ENCODE measurements at regions not wholly inside any gene's neighbourhood (a gene's known extent, or its start where the extent isn't known, plus 50 kb on each side); places are given as distances from the start of the nearest gene placed in this dataset.

DNA sequence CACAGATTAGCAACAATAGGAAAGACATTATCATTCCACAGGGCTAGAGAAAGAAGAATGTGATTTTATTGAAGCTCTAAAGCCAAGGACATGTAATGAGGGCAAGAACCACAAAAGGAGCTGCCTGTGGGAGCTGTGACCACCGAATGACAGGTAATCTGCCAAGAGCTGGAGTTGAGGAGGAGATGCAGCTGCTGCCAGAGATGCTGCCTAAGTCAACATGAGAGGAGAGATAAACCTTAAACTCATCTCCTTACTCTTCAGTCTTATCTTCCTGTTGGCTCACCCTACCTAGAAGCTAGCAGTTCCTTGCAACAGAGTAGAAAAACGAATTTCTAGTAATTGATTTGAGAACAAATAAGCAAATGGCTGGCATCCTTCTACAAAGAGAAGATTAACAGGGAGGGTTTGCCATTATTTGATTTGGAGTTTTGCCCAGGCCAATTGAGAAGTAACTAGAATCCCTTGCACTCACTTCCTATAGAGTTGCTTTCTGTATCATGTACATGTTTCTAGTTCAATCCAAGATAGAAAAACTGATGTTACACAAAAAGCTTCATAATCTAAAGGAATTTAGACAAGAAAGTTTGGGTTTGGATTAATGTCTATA lies 539.2 kb downstream of the TLE1 start:
- Histone ChIP-seq H3K36me3 (ENCODE audit: low read depth) (no peaks in the 10 kb centered on the region), H3K9me3 (peaks cover 5% of the 10 kb centered on the region), H3K4me1 (ENCODE audit: low read depth) (no peaks in the 10 kb centered on the region), H3K4me3 (no peak overlapping the region)
- no peak for ATAC-seq
- peak in 1 of 3 donors; percentile 5 for DNase-seq
- intact Hi-C loops (cut with DNase I, micrococcal nuclease), result no loop called here
- TF ChIP-seq, protein P1, sequence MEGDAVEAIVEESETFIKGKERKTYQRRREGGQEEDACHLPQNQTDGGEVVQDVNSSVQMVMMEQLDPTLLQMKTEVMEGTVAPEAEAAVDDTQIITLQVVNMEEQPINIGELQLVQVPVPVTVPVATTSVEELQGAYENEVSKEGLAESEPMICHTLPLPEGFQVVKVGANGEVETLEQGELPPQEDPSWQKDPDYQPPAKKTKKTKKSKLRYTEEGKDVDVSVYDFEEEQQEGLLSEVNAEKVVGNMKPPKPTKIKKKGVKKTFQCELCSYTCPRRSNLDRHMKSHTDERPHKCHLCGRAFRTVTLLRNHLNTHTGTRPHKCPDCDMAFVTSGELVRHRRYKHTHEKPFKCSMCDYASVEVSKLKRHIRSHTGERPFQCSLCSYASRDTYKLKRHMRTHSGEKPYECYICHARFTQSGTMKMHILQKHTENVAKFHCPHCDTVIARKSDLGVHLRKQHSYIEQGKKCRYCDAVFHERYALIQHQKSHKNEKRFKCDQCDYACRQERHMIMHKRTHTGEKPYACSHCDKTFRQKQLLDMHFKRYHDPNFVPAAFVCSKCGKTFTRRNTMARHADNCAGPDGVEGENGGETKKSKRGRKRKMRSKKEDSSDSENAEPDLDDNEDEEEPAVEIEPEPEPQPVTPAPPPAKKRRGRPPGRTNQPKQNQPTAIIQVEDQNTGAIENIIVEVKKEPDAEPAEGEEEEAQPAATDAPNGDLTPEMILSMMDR (IDR thresholded peaks at IDR 0.05), result no peak

DNA sequence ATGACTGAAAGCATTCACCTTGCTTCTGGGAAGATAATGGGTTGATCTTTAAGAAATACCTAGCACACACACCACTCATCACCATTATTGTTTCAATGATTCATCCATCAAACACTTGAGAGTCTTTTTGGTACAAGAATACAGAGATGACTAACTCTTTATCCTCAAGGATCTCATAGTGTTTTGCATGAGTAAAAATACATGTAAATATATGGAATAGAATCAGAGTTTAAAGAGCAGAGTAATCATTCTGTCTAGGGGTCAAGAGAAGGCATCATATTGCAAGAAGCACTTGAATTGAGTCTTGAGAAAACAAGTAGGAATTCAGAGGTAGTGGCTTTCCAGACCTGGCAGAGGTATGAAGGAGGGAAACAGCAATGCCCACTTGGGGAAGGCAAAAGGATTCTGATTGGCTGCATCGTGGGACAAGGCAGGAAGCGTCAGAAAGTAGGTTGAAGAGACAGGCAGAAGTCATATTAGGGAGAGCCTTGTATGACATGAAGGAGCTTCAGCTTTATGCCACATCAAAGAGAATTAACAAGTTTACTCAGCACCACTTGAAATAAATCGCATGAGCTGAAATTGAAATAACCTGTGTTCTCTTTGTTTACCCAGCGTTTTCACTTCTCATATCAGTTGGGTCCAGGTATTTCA lies 542.5 kb downstream of the TLE1 start:
- TF ChIP-seq, protein P1 (IDR thresholded peaks at IDR 0.05), result no peak
- ATAC-seq, result no peak
- intact Hi-C loops (cut with DNase I, micrococcal nuclease), result no loop called here

DNA sequence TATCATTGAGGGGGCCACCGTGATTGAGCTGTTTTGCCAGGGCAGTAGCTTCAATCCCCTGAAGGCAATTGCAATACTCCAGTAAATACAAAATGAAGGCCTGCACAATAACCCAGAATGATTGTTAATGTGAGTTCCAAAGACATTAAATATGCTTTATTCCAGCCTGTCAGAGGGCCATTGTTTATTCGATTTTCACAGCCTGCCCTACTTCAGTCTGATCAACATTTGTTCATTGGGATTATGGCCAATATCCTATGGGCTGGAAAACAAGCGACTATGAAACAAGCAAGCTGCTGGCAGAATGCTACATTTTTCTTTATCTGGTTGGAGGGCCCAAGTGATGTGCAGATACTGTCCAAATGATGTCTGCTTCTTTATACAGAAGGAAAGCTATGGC lies 543.1 kb downstream of the TLE1 start:
- ATAC-seq (no peak), DNase-seq (no peak)
- Histone ChIP-seq H3K4me3 (no peak overlapping the region), H3K4me1 (ENCODE audit: low read depth) (no peaks in the 10 kb centered on the region), H3K9me3 (peaks cover 5% of the 10 kb centered on the region), H3K36me3 (ENCODE audit: low read depth) (no peaks in the 10 kb centered on the region)
- TF ChIP-seq, protein P1 (IDR thresholded peaks at IDR 0.05), result no peak
- intact Hi-C loops (cut with DNase I, micrococcal nuclease), result no loop called here

More for the DNA sequence above, 542.5 kb downstream of the TLE1 start:
- Histone ChIP-seq H3K4me1 (ENCODE audit: low read depth) (no peaks in the 10 kb centered on the region), H3K9me3 (peaks cover 5% of the 10 kb centered on the region), H3K36me3 (ENCODE audit: low read depth) (no peaks in the 10 kb centered on the region), H3K4me3 (no peak overlapping the region)
- no peak for DNase-seq

DNA sequence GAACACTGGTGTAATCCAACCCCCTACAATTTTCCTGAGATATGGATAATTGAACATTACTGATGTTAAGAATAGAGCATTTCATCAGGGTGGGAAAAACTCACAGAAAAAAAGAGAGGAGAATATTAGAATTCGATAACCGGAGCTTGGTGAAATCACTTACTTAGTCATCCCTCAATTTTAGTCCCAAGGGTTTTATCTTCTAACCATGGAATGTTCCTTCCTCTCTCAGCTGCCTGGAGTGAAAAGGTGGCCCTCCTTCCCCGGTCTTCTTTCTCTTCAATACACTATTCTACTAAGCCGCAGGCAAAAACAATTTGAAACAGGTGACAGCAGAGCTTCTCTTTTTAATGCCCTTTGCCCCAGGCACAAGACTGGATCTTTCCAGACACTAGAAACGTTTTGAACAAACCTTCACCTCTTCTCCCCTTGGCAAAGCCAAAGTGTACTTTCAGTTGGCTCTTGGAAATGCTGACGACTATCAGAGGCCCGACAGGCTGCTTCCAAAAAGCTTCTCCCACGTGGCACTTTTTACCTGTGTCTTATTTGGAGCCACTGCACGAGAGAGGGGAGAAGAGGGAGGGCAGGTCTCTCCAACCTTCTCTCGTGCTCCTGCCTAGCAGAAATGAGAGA lies 543.9 kb downstream of the TLE1 start:
- DNase-seq, result no peak
- ATAC-seq, result no peak
- H3K9me3 ChIP-seq, result peaks cover 5% of the 10 kb centered on the region
- intact Hi-C loops (cut with DNase I, micrococcal nuclease), result no loop called here
- H3K4me3 ChIP-seq, result no peak overlapping the region
- TF ChIP-seq, protein P1 (IDR thresholded peaks at IDR 0.05), result no peak
- no peaks in the 10 kb centered on the region for H3K36me3 ChIP-seq (ENCODE audit: low read depth)
- H3K4me1 ChIP-seq (ENCODE audit: low read depth), result no peaks in the 10 kb centered on the region

DNA sequence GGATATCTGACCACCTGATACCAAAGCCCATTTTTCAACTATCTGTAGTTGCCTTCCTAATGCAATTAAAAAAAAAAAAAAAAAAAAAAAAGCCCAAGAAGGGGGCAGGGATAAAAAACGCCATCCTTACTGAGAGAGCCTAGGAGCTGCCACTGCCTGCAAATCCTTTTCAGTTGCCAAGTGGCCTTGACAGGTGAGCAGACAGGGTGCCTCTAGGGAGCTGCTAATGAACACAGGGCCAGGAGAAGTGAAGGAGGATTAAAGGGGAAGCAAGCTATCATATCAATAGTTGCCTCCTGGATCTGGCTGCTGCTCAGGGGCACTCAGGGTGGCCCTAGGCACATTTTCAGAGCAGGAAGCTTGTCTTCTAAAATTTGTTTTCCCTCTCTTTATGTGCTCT lies 547.4 kb downstream of the TLE1 start:
- Histone ChIP-seq H3K9me3 (no peaks in the 10 kb centered on the region), H3K4me3 (no peak overlapping the region), H3K4me1 (ENCODE audit: low read depth) (no peaks in the 10 kb centered on the region), H3K36me3 (ENCODE audit: low read depth) (no peaks in the 10 kb centered on the region)
- ATAC-seq (no peak), DNase-seq (no peak)
- intact Hi-C loops (cut with DNase I, micrococcal nuclease), result no loop called here
- TF ChIP-seq, protein P1 (IDR thresholded peaks at IDR 0.05), result no peak
